Liver (tissue), 7 donors: ENCODE measurements at regions not wholly inside any gene's neighbourhood (a gene's known extent, or its start where the extent isn't known, plus 50 kb on each side); places are given as distances from the start of the nearest gene placed in this dataset.

Experiments used
- DNase-seq: peaks from one replicate; pipeline ENCODE4 v3.0.0-alpha.2; 2017; ENCODE audit warnings: low spot score
- H3K27ac ChIP-seq, 2 donors: one replicate each; pipeline ENCODE4 v1.7.0; 2013; ENCODE audit warnings: inconsistent platforms in 2 of 2, low read length in 2 of 2, control low read depth in 1 of 2, low read depth in 1 of 2, mild to moderate bottlenecking in 1 of 2
- H3K27me3 ChIP-seq, 4 donors: one replicate each; pipeline versions ENCODE4 v1.6.1 to v1.7.0; 2013; ENCODE audit warnings: low read length in 3 of 4, inconsistent platforms in 1 of 4, mild to moderate bottlenecking in 1 of 4, moderate library complexity in 1 of 4; ENCODE audit not compliant: control insufficient read depth in 4 of 4, insufficient read depth in 4 of 4
- H3K36me3 ChIP-seq, 4 donors: one replicate each; pipeline versions ENCODE4 v1.6.1 to v1.7.0; 2013; ENCODE audit warnings: low read length in 3 of 4, mild to moderate bottlenecking in 3 of 4, low read depth in 1 of 4, moderate library complexity in 1 of 4; ENCODE audit not compliant: control insufficient read depth in 4 of 4, insufficient read depth in 3 of 4
- H3K4me1 ChIP-seq, 4 donors: one replicate each; pipeline versions ENCODE4 v1.6.1 to v1.7.0; 2013; ENCODE audit warnings: low read length in 3 of 4, mild to moderate bottlenecking in 3 of 4, moderate library complexity in 1 of 4; ENCODE audit not compliant: control insufficient read depth in 4 of 4, insufficient read depth in 4 of 4
- H3K4me3 ChIP-seq, 3 donors: one replicate each; pipeline versions ENCODE4 v1.6.1 to v1.7.0; 2013; ENCODE audit warnings: low read length in 3 of 3, control low read depth in 1 of 3, low read depth in 1 of 3, mild to moderate bottlenecking in 1 of 3
- H3K9ac ChIP-seq, 2 donors: one replicate each; pipeline ENCODE4 v1.7.0; 2013; ENCODE audit warnings: low read length in 2 of 2, mild to moderate bottlenecking in 2 of 2, moderate library complexity in 2 of 2, control low read depth in 1 of 2, low read depth in 1 of 2
- H3K9me3 ChIP-seq, 4 donors: one replicate each; pipeline versions ENCODE4 v1.6.1 to v1.7.0; 2013; ENCODE audit warnings: low read length in 3 of 4; ENCODE audit not compliant: control insufficient read depth in 4 of 4
- FOXA1 ChIP-seq: IDR thresholded peaks from 2 replicates; pipeline ENCODE4 v1.6.1; 2016; ENCODE audit warnings: antibody characterized with exemption
- FOXA2 ChIP-seq: IDR thresholded peaks from 2 replicates; pipeline ENCODE4 v1.6.1; 2016; ENCODE audit warnings: antibody characterized with exemption
- GABPA ChIP-seq, 2 donors: IDR thresholded peaks in 1 of 2; conservative IDR thresholded peaks in 1 of 2; 2 replicates each; pipeline ENCODE4 v1.6.1; 2016; ENCODE audit warnings: antibody characterized with exemption in 2 of 2, mild to moderate bottlenecking in 1 of 2, moderate library complexity in 1 of 2
- HNF4A ChIP-seq, 2 donors: conservative IDR thresholded peaks; 2 replicates each; pipeline ENCODE4 v1.6.1; 2016; ENCODE audit warnings: antibody characterized with exemption in 2 of 2, mild to moderate bottlenecking in 2 of 2
- HNF4G ChIP-seq: IDR thresholded peaks from 2 replicates; pipeline ENCODE4 v1.6.1; 2016; ENCODE audit warnings: antibody characterized with exemption
- JUND ChIP-seq, 2 donors: IDR thresholded peaks; 2 replicates each; pipeline ENCODE4 v1.6.1; 2016; ENCODE audit warnings: antibody characterized with exemption in 2 of 2
- NR2F2 ChIP-seq: IDR thresholded peaks from 2 replicates; pipeline ENCODE4 v1.6.1; 2016; ENCODE audit warnings: antibody characterized with exemption
- RAD21 ChIP-seq, 2 donors: IDR thresholded peaks; 2 replicates each; pipeline ENCODE4 v1.6.1; 2016; ENCODE audit warnings: antibody characterized with exemption in 2 of 2, mild to moderate bottlenecking in 2 of 2
- RXRA ChIP-seq, 2 donors: IDR thresholded peaks; 2 replicates each; pipeline ENCODE4 v1.6.1; 2017 to 2018; ENCODE audit warnings: antibody characterized with exemption in 2 of 2, mild to moderate bottlenecking in 1 of 2
- SP1 ChIP-seq: IDR thresholded peaks from 2 replicates; pipeline ENCODE4 v1.6.1; 2018; ENCODE audit warnings: antibody characterized with exemption, mild to moderate bottlenecking
- TAF1 ChIP-seq: conservative IDR thresholded peaks from 2 replicates; pipeline ENCODE4 v1.6.1; 2016; ENCODE audit warnings: antibody characterized with exemption, mild to moderate bottlenecking
- YY1 ChIP-seq: IDR thresholded peaks from 2 replicates; pipeline ENCODE4 v1.6.1; 2016; ENCODE audit warnings: antibody characterized with exemption, mild to moderate bottlenecking
- WGBS: extraction: QIAGEN DNeasy Blood & Tissue Kit; methylation state at CpG from one replicate; pipeline ENCODE4 v1.1.7; 2013; 5-methylcytosine and 5-hydroxymethylcytosine counted together
- TF ChIP-seq, protein P1 (sequence below): IDR thresholded peaks from 2 replicates; pipeline ENCODE4 v1.6.1; 2016; ENCODE audit warnings: antibody characterized with exemption
- TF ChIP-seq, protein P2 (sequence below): IDR thresholded peaks from 2 replicates; pipeline ENCODE4 v1.6.1; 2016; ENCODE audit warnings: antibody characterized with exemption, mild to moderate bottlenecking
- TF ChIP-seq, protein P3 (sequence below): IDR thresholded peaks from 2 replicates; pipeline ENCODE4 v1.6.1; 2016; ENCODE audit warnings: antibody characterized with exemption
- donor health status: healthy.
- donor health status: healthy.
- donor health status: healthy.
- donor health status: healthy.

DNA sequence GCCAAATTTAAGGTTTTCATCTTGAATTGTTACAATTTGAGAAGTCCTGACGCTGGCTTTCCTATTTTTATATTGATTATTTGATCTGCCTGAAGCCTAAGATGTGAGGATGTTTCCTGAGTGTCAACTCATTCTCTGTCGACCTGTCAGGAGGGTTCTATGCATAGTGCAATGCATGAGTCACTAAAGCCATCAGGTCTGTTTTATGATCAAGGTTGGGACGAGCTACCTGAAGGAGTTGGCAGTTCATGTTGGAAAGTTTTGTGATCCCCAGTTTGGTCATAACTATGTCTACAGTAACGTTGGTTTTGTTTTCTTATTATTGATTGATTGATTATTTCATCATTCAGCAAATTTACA, 71.2 kb downstream of the NABP1 start:
- TF ChIP-seq YY1 (no peak), SP1 (no peak), HNF4G (no peak), RAD21 (IDR thresholded peaks at IDR 0.05) (no peak), GABPA (IDR thresholded peaks at IDR 0.05 in 1 of 2, conservative IDR thresholded peaks at IDR 0.05 in 1 of 2) (no peak), NR2F2 (no peak), TAF1 (no peak), FOXA1 (no peak)
- no peak overlapping the region for H3K9ac ChIP-seq
- no peak overlapping the region for H3K27ac ChIP-seq
- no peaks in the 10 kb centered on the region for H3K27me3 ChIP-seq
- no peaks in the 10 kb centered on the region for H3K9me3 ChIP-seq
- H3K36me3 ChIP-seq: no peaks in the 10 kb centered on the region
- no peak overlapping the region for H3K4me3 ChIP-seq
- no peak for DNase-seq
- H3K4me1 ChIP-seq: no peaks in the 10 kb centered on the region
- 61% methylated on average over 4 of the region's 4 CpGs for WGBS

DNA sequence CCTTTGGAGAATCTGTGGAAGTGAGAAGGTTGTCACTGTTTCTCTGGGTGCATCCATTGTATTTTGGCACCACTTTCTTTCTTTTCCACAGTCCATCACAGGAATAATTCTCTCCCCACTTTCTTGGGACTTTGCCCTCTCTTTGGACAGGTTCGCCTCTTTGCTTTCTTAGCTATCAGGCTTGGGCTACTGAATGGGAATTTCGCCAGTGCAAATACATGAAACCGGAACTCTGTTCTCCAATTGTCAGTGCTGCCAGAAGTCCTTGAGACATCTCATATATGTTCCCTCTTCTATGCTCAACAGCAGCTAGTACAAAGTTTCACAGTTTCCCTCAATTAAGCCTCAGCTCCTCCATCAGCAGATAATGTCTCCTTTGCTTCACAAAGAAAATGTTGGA, 76.2 kb downstream of the NABP1 start:
- H3K4me1 ChIP-seq: no peaks in the 10 kb centered on the region
- H3K27ac ChIP-seq: no peak overlapping the region
- DNase-seq: no peak
- no peak overlapping the region for H3K4me3 ChIP-seq
- no peaks in the 10 kb centered on the region for H3K9me3 ChIP-seq
- no peaks in the 10 kb centered on the region for H3K27me3 ChIP-seq
- H3K9ac ChIP-seq: no peak overlapping the region
- WGBS: 45% methylated on average over 3 of the region's 3 CpGs
- TF ChIP-seq SP1 (no peak), HNF4A (conservative IDR thresholded peaks at IDR 0.05) (peak in 1 of 2 donors; percentile 9), GABPA (IDR thresholded peaks at IDR 0.05 in 1 of 2, conservative IDR thresholded peaks at IDR 0.05 in 1 of 2) (no peak), FOXA1 (no peak), RXRA (IDR thresholded peaks at IDR 0.05) (no peak)
- TF ChIP-seq, protein P1, sequence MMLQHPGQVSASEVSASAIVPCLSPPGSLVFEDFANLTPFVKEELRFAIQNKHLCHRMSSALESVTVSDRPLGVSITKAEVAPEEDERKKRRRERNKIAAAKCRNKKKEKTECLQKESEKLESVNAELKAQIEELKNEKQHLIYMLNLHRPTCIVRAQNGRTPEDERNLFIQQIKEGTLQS: no peak
- no peaks in the 10 kb centered on the region for H3K36me3 ChIP-seq

DNA sequence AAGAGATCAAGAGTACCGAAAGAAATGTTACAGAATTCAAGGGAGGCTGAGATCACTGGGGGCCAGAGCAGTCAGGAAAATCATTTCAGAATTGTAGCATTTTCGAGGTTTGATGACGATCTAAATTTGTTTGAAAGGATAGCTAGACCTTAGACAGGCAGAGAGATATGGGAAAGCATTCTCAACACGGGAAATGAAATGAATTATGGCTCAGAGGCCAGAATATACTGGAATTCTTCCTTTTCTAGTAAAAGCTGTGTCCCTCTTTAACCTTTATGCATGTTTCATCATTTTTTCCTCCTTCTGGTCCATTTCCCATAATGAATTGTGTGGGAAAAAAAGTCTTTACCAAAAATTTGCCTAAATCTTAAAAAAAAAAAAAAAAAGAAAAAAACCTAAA, 78.8 kb downstream of the NABP1 start:
- no peak overlapping the region for H3K4me3 ChIP-seq
- no peak overlapping the region for H3K27ac ChIP-seq
- no peak overlapping the region for H3K9ac ChIP-seq
- TF ChIP-seq, protein P2, sequence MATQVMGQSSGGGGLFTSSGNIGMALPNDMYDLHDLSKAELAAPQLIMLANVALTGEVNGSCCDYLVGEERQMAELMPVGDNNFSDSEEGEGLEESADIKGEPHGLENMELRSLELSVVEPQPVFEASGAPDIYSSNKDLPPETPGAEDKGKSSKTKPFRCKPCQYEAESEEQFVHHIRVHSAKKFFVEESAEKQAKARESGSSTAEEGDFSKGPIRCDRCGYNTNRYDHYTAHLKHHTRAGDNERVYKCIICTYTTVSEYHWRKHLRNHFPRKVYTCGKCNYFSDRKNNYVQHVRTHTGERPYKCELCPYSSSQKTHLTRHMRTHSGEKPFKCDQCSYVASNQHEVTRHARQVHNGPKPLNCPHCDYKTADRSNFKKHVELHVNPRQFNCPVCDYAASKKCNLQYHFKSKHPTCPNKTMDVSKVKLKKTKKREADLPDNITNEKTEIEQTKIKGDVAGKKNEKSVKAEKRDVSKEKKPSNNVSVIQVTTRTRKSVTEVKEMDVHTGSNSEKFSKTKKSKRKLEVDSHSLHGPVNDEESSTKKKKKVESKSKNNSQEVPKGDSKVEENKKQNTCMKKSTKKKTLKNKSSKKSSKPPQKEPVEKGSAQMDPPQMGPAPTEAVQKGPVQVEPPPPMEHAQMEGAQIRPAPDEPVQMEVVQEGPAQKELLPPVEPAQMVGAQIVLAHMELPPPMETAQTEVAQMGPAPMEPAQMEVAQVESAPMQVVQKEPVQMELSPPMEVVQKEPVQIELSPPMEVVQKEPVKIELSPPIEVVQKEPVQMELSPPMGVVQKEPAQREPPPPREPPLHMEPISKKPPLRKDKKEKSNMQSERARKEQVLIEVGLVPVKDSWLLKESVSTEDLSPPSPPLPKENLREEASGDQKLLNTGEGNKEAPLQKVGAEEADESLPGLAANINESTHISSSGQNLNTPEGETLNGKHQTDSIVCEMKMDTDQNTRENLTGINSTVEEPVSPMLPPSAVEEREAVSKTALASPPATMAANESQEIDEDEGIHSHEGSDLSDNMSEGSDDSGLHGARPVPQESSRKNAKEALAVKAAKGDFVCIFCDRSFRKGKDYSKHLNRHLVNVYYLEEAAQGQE: no peak
- TF ChIP-seq, protein P3, sequence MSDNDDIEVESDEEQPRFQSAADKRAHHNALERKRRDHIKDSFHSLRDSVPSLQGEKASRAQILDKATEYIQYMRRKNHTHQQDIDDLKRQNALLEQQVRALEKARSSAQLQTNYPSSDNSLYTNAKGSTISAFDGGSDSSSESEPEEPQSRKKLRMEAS: no peak
- no peak for TF ChIP-seq FOXA1
- no peak for TF ChIP-seq HNF4G
- TF ChIP-seq FOXA2: no peak
- TF ChIP-seq NR2F2: no peak
- TF ChIP-seq TAF1: no peak
- TF ChIP-seq JUND (IDR thresholded peaks at IDR 0.05): no peak
- TF ChIP-seq RXRA (IDR thresholded peaks at IDR 0.05): no peak
- no peak for TF ChIP-seq HNF4A (conservative IDR thresholded peaks at IDR 0.05)
- H3K4me1 ChIP-seq: no peaks in the 10 kb centered on the region
- 83% methylated on average over 4 of the region's 4 CpGs for WGBS
- H3K36me3 ChIP-seq: no peaks in the 10 kb centered on the region
- H3K9me3 ChIP-seq: no peaks in the 10 kb centered on the region
- no peaks in the 10 kb centered on the region for H3K27me3 ChIP-seq
- DNase-seq: no peak
